HepG2 (cell line): ENCODE measurements at regions not wholly inside any gene's neighbourhood (a gene's known extent, or its start where the extent isn't known, plus 50 kb on each side); places are given as distances from the start of the nearest gene placed in this dataset.
A peak's percentile ranks its signal among the peaks of the same experiment; 100 is the strongest.

Source experiments
- ERF ChIP-seq: IDR thresholded peaks from 2 replicates; pipeline ENCODE4 v1.6.1; 2018; ENCODE audit warnings: missing biosample characterization, missing genetic modification reagents
- FOXO1 ChIP-seq: sonication (generic); formaldehyde crosslinking; IDR thresholded peaks from 2 replicates; pipeline ENCODE4 v1.4.0; 2020; ENCODE audit warnings: missing genetic modification reagents
- GATAD2A ChIP-seq: IDR thresholded peaks from 2 replicates; pipeline ENCODE4 v1.6.1; 2016
- HNRNPUL1 ChIP-seq: fragments of 200-400 bp; formaldehyde crosslinking; IDR thresholded peaks from 2 replicates; pipeline ENCODE4 v1.6.1; 2017; ENCODE audit warnings: low read depth, mild to moderate bottlenecking, low read length, moderate library complexity
- NR2F6 ChIP-seq, 2 experiments: IDR thresholded peaks; 2 replicates each; pipeline ENCODE4 v1.6.1; 2016; ENCODE audit warnings: antibody characterized with exemption in 1 of 2, mild to moderate bottlenecking in 1 of 2
- RAD21 ChIP-seq: fragments of 450-650 bp; formaldehyde crosslinking; IDR thresholded peaks from 2 replicates; pipeline ENCODE4 v1.5.0; 2020; ENCODE audit warnings: mild to moderate bottlenecking
- RBAK ChIP-seq: sonication (generic); formaldehyde crosslinking; IDR thresholded peaks from 2 replicates; pipeline ENCODE4 v1.5.1; 2020; ENCODE audit warnings: mild to moderate bottlenecking, missing genetic modification reagents
- RNF2 ChIP-seq: fragments of 450-650 bp; conservative IDR thresholded peaks from 2 replicates; pipeline ENCODE4 v1.6.1; 2016; ENCODE audit warnings: low read depth
- SP4 ChIP-seq: sonication (generic); formaldehyde crosslinking; IDR thresholded peaks from 2 replicates; pipeline ENCODE4 v1.8.1; 2023; ENCODE audit warnings: mild to moderate bottlenecking, missing genetic modification reagents
- TCF12 ChIP-seq, 2 experiments: fragments of 450-650 bp in 1 of 2; sonication (generic) in 1 of 2; formaldehyde crosslinking in 1 of 2; IDR thresholded peaks; 2 replicates each; pipeline versions ENCODE4 v1.6.1 to v1.8.0; 2017 to 2022; ENCODE audit warnings: antibody characterized with exemption in 1 of 2, mild to moderate bottlenecking in 1 of 2, missing genetic modification reagents in 1 of 2, moderate library complexity in 1 of 2
- TGIF2 ChIP-seq: IDR thresholded peaks from 2 replicates; pipeline ENCODE4 v1.6.1; 2016; ENCODE audit warnings: control low read depth, missing compliant biosample characterization
- ZBTB7A ChIP-seq: sonication (generic); formaldehyde crosslinking; IDR thresholded peaks from 2 replicates; pipeline ENCODE4 v1.8.0; 2022; ENCODE audit warnings: mild to moderate bottlenecking, missing genetic modification reagents
- ZMYM2 ChIP-seq: sonication (generic); formaldehyde crosslinking; IDR thresholded peaks from 2 replicates; pipeline ENCODE4 v1.8.0; 2022; ENCODE audit warnings: mild to moderate bottlenecking, missing genetic modification reagents
- ZNF138 ChIP-seq: sonication (generic); formaldehyde crosslinking; IDR thresholded peaks from 2 replicates; pipeline ENCODE4 v1.5.0; 2020; ENCODE audit warnings: mild to moderate bottlenecking, low read depth, missing genetic modification reagents
- ZNF180 ChIP-seq: sonication (generic); formaldehyde crosslinking; IDR thresholded peaks from 2 replicates; pipeline ENCODE4 v1.4.0; 2020; ENCODE audit warnings: low read depth, missing genetic modification reagents, borderline replicate concordance
- ZNF550 ChIP-seq: sonication (generic); formaldehyde crosslinking; IDR thresholded peaks from 2 replicates; pipeline ENCODE4 v1.4.0; 2020; ENCODE audit warnings: mild to moderate bottlenecking, missing genetic modification reagents, borderline replicate concordance
- ZNF777 ChIP-seq: sonication (generic); formaldehyde crosslinking; IDR thresholded peaks from 2 replicates; pipeline ENCODE4 v1.4.0; 2020; ENCODE audit warnings: missing genetic modification reagents
- ZZZ3 ChIP-seq: sonication (generic); formaldehyde crosslinking; IDR thresholded peaks from 2 replicates; pipeline ENCODE4 v1.4.0; 2020; ENCODE audit warnings: missing genetic modification reagents, mild to moderate bottlenecking, borderline replicate concordance
- TF ChIP-seq, protein P1 (sequence below): sonication (generic); formaldehyde crosslinking; conservative IDR thresholded peaks from 2 replicates; pipeline ENCODE4 v1.4.0; 2020; ENCODE audit warnings: missing genetic modification reagents
- TF ChIP-seq, protein P2 (sequence below), 2 experiments: sonication (generic) in 1 of 2; formaldehyde crosslinking in 1 of 2; IDR thresholded peaks; 2 replicates each; pipeline versions ENCODE4 v1.4.0 to v1.6.1; 2016 to 2020; ENCODE audit warnings: borderline replicate concordance in 1 of 2, low read depth in 1 of 2, mild to moderate bottlenecking in 1 of 2, missing genetic modification reagents in 1 of 2
- TF ChIP-seq, protein P3 (sequence below): sonication (generic); formaldehyde crosslinking; IDR thresholded peaks from 2 replicates; pipeline ENCODE4 v1.9.0; 2021; ENCODE audit warnings: missing genetic modification reagents, borderline replicate concordance

DNA sequence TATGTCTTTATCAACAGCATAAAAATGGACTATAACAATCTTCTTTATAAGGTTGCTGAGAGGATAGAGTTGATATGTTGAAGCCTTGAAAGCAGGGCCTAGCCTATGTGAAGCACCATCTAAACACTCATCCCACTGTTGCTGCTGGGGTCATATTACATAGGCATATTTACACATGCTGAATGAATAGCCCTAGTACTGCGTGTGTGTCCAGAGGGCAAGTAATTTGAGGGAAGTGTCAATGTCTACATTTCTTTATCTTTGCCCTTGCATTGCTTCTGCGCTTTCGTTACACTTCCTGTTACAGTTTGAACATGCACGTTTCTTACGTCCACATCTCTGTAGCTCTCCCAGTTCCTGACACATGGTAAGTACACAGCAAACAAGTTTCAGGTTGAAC, 280.3 kb upstream of the ATP5MC3 start (continued):
- TF ChIP-seq, protein P1, sequence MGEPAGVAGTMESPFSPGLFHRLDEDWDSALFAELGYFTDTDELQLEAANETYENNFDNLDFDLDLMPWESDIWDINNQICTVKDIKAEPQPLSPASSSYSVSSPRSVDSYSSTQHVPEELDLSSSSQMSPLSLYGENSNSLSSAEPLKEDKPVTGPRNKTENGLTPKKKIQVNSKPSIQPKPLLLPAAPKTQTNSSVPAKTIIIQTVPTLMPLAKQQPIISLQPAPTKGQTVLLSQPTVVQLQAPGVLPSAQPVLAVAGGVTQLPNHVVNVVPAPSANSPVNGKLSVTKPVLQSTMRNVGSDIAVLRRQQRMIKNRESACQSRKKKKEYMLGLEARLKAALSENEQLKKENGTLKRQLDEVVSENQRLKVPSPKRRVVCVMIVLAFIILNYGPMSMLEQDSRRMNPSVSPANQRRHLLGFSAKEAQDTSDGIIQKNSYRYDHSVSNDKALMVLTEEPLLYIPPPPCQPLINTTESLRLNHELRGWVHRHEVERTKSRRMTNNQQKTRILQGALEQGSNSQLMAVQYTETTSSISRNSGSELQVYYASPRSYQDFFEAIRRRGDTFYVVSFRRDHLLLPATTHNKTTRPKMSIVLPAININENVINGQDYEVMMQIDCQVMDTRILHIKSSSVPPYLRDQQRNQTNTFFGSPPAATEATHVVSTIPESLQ (CRISPR knock-in tag), result no peak
- TF ChIP-seq, protein P2, sequence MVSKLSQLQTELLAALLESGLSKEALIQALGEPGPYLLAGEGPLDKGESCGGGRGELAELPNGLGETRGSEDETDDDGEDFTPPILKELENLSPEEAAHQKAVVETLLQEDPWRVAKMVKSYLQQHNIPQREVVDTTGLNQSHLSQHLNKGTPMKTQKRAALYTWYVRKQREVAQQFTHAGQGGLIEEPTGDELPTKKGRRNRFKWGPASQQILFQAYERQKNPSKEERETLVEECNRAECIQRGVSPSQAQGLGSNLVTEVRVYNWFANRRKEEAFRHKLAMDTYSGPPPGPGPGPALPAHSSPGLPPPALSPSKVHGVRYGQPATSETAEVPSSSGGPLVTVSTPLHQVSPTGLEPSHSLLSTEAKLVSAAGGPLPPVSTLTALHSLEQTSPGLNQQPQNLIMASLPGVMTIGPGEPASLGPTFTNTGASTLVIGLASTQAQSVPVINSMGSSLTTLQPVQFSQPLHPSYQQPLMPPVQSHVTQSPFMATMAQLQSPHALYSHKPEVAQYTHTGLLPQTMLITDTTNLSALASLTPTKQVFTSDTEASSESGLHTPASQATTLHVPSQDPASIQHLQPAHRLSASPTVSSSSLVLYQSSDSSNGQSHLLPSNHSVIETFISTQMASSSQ (IDR thresholded peaks at IDR 0.05; ENCODE audit: low read depth), result no peak
- TF ChIP-seq, protein P2 (CRISPR knock-in tag; IDR thresholded peaks at IDR 0.05; ENCODE audit: borderline replicate concordance), result no peak
- TF ChIP-seq TCF12 (IDR thresholded peaks at IDR 0.05) (no peak), TCF12 (CRISPR knock-in tag; IDR thresholded peaks at IDR 0.05) (no peak), ZNF777 (no peak), RBAK (CRISPR knock-in tag) (no peak), ZMYM2 (CRISPR knock-in tag) (no peak), RNF2 (peak; percentile 54; the same call in 1 of the 2 replicates), ZBTB7A (no peak), ZNF550 (CRISPR knock-in tag) (no peak), TGIF2 (no peak), ZNF138 (CRISPR knock-in tag) (no peak), HNRNPUL1 (no peak), GATAD2A (CRISPR knock-in tag) (peak; percentile 57; the same call in 1 of the 2 replicates), FOXO1 (CRISPR knock-in tag) (peak; percentile 62; the same call in 1 of the 2 replicates), ZZZ3 (CRISPR knock-in tag) (no peak), SP4 (CRISPR knock-in tag) (no peak), RAD21 (CRISPR knock-in tag) (no peak), ZNF180 (CRISPR knock-in tag) (no peak), NR2F6 (IDR thresholded peaks at IDR 0.05) (peak; percentile 85), NR2F6 (CRISPR knock-in tag; IDR thresholded peaks at IDR 0.05) (peak; percentile 67; the same call in 1 of the 2 replicates), ERF (CRISPR knock-in tag) (no peak)
- TF ChIP-seq, protein P3, sequence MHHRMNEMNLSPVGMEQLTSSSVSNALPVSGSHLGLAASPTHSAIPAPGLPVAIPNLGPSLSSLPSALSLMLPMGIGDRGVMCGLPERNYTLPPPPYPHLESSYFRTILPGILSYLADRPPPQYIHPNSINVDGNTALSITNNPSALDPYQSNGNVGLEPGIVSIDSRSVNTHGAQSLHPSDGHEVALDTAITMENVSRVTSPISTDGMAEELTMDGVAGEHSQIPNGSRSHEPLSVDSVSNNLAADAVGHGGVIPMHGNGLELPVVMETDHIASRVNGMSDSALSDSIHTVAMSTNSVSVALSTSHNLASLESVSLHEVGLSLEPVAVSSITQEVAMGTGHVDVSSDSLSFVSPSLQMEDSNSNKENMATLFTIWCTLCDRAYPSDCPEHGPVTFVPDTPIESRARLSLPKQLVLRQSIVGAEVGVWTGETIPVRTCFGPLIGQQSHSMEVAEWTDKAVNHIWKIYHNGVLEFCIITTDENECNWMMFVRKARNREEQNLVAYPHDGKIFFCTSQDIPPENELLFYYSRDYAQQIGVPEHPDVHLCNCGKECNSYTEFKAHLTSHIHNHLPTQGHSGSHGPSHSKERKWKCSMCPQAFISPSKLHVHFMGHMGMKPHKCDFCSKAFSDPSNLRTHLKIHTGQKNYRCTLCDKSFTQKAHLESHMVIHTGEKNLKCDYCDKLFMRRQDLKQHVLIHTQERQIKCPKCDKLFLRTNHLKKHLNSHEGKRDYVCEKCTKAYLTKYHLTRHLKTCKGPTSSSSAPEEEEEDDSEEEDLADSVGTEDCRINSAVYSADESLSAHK, result no peak
